GM18861 (cell line): ENCODE measurements at regions not wholly inside any gene's neighbourhood (a gene's known extent, or its start where the extent isn't known, plus 50 kb on each side); places are given as distances from the start of the nearest gene placed in this dataset.
"Not testable (repeated sequence)": the region's sequence is repeated elsewhere in the genome, so short reads cannot be mapped to it uniquely, and the experiment has no call there.

Experiments used
- ATAC-seq: cut with Tn5 transposase; IDR thresholded peaks from one replicate; pipeline ENCODE4 v1.9.1; 2021; ENCODE audit not compliant: unreplicated experiment

DNA sequence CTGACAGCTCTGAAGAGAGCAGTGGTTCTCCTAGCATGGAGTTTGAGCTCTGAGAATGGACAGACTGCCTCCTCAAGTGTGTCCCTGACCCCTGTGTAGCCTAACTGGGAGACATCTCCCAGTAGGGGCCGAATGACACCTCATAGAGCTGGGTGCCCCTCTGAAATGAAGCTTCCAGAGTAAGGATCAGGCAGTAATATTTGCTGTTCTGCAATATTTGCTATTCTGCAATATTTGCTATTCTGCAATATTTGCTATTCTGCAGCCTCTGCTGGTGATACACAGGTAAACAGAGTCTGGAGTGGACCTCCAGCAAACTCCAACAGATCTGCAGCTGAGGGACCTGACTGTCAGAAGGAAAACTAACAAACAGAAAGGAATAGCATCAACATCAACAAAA lies 105.5 kb downstream of the BUD13 start:
- not testable (repeated sequence) for ATAC-seq

DNA sequence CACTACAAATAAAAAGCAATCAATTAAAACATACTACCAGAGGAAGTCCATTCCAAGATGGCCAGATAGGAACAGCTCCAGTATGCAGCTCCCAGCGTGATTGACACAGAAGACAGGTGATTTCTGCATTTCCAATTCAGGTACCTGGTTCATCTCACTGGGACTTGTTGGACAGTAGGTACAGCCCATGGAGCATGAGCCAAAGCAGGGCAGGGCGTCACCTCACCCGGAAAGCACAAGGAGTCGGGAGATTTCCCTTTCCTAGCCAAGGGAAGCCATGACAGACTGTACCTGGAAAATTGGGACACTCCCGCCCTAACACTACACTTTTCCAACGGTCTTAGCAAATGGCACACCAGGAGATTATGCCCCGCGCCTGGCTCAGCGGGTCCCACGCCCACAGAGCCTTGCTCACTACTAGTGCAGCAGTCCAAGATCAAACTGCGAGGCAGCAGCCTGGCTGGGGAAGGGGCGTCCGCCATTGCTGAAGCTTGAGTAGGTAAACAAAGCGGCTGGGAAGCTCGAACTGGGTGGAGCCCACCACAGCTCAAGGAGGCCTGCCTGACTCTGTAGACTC lies 106.0 kb downstream of the BUD13 start:
- not testable (repeated sequence) for ATAC-seq

DNA sequence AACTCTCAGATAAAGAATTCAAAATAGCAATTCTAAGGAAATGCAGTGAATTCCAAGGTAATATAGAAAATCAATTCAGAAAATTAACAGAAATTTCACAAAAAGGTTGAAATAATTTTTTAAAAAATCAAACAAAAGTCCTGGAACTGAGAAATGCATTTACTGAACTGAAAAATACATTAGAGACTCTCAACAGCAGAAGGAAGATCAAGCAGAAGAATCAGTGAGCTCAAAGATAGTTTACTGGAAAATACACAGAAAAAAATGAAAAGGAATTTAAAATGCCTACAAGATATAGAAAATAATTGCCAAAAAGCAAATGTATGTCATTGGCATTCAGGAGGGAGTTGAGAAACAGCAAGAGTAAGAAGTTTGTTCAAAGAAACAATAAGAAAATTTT lies 107.3 kb downstream of the BUD13 start:
- no peak for ATAC-seq

DNA sequence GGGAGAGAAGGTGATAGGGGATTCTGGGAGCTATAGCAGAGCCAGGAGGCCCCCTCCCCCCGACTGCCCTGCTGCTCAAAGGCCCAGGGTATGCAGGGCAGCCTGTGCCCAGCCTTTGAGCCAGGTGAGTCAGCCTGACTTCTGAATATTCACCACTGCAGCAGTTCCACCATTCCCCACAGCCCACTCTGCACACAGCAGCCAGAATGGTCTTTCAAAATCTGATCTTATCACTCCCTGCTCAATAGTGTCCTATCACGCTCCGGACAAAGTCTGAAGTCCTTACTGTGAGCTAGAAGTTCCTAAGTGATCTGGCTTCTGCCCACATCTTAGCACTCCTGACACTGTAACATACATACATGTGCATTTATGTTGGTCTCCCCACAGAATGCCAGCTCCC lies 111.7 kb downstream of the BUD13 start:
- no peak for ATAC-seq

DNA sequence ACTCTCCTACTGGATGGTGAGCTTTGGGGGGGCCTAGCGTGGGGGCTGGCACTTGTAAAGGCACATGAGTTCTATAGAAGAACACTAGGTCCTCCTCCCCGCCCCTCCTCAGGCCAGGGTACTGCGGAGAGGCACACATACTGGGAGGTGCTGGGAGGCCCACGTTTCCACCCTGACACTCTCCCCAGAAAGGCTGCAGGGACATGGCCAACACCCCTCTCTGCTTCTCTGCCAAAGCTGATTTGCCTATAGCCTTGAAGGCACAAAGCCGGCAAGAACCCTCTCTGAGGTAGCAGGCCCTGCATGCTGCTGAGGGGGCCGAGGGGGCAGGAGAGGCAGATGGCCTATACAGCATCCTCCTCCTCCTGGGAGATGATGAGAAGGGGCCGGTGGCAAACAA lies 112.8 kb downstream of the BUD13 start:
- ATAC-seq = no peak

DNA sequence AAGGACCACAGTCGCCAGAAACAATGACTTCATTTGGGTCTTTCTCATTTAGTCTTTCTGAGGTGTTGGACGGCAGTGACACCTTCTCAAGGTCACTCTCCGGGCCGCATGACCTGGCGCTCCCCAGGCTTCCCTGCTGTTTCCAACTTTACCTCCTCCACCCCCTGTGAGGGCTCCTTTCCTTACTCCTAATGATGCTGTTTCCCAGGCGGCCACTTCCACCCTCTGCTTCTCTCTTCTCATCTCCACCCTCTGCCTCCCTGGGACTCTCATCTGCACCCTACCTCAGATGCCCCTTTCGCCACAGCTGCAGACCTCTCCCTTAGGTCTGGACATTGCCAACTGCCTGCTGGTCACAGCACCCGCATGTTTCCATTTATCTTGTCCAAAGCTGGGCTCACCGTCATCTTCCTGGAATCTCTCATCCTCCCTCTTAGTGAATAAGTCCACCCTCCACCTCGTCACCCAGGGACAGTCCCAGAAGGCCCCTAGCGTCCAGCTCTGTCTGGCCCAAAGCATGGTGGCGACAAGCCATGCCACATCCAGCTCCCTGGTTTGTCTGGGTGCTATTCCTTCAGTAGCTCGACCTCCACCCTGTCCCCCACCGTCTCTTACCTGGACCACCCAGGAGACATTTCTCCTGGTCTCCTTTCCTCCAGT lies 113.8 kb downstream of the BUD13 start:
- no peak for ATAC-seq

DNA sequence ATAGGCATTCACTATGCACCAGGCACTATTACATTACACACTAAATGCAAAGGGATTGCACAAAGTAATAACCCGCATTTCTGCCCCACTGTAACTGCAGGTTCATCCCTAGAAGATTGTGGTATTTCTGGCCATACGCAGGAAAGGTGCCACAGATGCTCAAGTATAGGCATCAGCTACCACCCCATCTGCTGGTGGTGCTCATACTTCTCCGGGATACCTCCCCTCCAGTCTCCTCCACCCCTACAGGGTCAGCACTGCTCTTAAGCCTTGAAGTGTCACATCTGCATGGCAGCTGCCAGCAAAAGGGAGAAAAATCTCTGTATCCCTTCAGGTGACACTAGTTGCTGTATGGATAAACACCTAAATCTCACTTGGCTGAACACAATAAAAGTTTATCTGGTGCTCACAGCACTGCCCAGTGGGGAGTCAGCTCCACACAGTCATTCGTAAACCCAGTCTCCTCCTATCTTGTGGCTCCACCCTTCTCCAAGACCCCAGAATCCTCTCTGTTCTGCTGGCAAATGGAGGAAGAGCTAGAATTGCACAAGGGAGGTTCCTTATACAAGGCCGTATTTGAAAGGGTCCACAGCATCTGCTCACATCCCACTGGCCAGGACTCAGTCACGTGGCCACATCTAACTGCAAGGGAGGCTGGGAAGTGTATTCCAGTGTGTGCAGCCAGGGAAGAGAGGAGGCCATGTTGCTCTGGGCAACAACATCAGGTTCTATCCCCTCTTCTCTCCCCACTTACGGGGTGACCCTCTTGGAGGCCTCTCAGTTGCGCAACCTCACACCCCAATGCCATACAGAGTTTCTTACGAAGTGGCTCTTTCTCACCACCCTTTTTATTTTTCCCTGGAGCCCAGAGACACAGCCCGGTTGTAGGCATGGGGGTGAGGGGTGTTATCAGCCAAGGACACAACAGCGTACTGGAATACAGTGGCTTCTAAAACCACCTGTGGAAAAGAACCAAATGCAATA lies 114.7 kb downstream of the BUD13 start:
- ATAC-seq = no peak

DNA sequence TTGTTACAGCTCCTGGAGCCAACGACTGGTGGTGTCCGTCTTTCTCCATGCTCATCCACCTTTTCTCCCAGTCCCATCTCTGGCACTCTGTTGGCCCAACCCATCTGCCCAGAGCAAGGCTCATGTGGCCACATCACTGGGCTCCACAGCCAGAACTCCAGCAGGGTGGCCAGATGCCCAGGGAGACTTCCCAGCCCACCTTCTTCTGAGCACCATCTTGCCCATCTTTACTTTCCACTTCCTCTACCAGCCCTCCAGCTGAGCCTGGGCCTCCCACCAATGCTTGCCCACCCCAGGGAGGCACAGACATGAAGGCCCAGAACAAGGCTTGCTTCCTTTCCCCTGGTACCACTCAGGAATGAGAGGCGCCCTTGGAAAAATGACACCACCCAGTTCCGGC lies 116.8 kb downstream of the BUD13 start:
- ATAC-seq = no peak

DNA sequence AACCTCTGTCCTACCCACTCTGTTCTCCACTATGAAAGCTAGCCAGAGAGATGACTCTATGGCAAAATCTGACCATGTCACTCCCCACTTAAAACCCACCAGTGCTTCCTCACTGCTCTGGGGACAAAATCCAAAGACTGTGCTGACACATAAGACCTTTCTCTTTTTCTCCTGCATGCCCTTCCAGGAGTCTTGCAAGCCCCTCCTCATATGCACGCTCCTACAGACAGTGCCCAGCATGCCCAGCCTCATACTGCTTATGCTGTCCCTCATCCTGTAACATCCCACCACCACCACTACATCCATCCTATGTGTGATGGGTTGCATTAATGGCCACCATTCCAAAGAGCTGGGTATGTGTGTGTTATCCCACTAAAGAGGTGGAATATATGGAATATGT lies 118.3 kb downstream of the BUD13 start:
- no peak for ATAC-seq

DNA sequence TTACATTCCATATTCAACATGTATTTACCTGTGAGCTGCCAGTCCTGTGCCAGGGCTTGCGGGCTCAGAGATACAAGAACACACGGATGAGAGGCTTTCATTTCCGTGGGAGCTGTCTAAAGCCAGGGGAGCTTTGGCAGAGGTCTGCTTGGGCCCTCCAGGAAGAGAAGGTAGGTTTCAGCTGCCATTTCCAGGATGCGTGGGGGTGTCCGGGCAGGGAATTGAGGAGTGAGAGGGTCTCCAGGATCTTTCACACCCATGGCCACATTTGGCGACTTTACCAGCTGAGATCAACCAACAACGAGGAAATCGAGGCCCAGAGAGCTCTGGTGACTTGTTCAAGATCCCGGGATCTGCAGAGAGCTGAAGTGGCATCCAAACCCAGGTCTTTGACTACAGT lies 119.6 kb downstream of the BUD13 start:
- ATAC-seq = no peak

DNA sequence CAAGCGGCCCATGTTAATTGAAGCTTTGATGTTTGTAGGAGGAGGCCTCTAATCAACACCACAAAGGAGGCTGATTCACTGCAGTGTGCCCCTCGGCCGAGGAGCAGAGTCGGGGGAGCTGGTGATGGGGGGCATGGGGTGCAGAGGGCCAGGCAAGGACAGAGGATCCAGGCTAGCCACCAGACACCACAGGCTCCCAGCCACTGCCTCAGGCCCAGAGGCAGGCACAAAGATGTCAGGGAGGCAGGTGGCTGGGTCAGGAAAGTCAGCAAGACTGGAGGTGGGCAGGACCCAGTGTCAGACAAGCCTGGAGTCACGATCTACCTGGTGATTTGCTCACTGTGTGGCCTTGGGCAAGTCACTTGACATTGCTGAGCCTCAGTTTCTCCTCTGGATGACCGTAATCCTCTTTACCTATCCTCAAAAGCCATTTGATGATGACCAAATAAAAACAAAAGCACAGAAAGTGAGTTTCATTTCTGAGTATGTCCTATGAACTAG lies 121.0 kb downstream of the BUD13 start:
- no peak for ATAC-seq

DNA sequence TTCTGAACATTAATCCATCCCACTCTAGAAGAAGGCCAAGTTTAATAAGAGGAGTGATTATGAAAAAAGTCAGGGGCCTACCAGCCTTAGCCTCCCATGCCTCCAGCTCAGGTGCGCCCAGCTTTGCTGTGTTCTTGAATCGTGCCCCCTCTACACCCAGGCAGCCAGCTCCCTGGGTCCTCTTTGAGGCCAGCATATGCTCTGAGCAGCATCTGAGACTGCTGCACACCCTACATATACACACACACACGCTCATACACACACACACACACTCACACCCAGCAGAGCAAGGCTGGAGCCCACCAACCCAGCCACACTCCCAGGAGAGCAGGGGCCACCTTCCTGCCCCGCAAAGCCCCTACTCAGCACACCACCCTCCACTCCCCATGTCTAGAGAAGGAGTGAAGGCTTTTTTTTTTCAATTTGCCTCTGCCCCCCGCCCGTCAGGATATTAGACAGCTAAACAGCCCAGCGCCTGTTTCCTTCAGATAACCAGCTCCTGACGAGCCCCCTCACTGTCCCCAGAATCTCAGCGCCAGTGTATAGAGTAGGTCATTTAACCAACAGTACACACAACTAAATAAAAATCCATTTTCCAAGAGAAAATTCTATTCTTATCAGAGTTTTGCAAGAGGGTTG lies 121.6 kb downstream of the BUD13 start:
- no peak for ATAC-seq

DNA sequence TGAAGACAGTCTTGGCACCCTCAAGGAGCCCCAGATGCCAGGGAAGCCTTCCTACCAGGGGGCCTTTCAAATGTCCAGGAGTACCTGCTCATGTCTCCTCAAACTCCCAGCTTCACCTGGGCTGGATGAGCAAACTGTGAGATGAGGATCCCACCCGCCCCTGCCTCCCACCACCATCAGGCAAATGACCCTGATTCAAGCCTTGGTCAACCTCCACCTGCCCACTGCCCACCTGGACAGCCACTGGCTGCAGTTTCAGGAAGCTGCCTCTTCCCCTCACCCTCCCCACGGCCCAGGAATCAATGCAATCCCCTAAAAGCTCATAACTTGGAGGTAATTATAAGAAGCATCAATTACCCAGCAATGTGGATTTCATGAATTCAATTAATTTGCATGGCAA lies 122.7 kb downstream of the BUD13 start:
- ATAC-seq = no peak

DNA sequence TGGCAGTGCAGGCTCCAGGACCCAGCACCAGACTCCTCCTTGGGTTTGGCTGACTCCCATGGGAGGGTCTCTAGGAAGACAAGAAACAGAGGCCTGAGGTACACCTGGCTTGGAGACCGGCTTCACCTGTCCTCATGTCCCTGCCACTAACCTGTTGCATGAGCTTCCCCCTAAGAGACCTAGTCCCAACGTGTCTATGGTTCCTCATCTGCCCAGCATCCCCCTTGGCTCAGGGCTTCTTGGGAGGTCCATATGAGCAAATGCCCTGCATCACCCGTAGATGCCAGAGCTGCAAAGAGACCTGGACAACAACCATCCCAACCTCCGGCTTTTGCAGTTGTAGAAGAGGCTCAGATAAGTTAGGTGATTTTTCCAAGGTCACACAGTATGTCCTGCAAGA lies 123.5 kb downstream of the BUD13 start:
- ATAC-seq = no peak

DNA sequence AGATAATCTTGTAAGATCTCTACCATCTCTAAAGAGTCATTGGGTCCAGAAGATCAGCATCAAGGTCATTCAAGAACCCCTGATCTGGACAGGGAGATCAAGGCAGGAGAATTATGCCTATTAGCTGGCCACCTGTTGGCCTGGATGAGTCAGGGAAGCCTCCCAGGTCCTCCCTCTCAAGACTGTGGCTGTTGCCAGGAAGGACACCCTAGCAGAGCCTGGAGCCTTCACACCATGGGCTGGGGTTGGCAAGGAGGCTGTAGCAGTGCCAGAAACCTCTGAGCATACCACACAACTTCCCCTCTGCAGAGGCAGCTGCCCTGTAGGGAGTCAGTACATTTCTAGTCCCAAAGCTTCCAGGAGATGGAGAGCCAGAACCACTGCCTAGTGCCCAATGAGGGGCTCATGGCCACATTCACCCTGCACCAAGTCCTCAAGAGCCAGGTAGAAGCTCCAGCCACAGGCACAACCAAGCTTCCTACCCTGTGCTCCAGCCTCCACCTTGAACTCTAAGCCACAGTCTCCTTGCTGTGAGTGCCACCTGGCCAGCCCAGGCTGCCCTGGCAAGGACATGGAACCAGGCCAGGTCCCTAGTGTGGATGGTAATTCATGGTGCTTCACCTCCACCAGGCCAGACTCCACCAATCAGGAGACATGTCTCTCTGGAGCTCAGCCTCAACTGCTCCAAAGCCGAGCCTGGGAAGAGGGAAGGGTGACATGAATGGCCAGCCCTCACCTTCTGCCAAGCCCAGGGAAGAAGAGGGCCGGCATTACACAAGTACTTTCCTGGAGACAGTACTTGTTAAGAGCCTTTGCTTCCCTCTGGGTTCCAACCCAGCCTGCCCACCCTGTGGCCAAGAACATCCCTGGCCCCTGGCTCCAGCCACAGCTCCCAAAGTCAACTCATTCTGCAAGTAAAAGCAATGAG lies 124.3 kb downstream of the BUD13 start:
- ATAC-seq = no peak

DNA sequence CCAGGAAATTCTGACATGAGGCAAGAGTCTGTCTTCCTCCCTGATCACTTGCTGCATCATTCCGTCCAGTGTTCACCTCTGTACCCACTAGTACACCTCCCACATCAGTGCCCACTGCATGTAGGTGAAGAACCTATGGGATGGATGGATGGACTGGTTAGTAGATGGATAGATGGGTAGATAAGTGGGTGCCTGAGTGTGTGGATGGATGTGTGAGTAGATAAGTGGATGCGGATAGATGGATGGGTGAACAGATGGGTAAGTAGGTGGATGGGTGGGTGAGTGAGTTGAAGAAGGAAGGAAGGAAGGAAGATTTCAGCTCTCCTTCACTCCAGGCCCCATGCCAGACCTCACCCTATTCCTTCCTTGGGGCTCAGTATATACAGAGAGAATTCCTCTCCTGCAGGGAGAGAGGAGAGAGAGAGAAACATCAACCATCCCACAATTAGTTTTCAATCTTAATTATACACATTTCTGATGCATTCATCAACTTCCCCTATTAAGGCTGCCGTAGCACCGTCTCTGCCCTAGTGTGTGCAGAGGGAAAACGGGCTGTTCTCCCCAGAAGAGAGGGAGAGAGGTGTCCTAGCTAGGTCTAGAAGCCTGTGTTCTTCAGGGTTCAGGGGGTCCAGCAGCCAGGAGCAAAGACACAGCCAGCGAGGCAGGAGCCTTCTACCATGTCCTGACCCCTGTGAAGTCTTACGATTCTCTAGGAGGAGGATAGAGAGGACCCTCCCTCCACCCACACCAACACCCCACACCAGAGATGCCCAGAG lies 125.3 kb downstream of the BUD13 start:
- ATAC-seq = no peak

DNA sequence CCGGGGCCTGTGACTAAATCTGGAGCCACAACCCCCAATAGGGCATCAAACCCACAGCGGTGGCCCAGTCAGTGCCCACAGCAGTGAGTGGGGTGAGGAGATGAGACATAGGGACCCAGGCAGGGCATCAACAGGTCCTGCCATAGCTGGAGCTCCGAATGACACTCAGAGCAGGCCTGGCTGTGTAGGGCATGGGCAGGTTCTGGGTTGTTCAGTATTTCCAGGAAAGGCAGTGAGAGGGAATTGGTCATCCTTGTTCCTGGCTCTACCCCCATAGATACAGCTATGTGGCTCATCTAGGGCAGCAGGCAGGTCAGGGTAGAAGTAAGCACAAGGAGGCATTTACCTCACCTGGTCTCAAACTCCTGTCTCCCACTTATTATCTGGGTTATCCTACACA lies 126.6 kb downstream of the BUD13 start:
- no peak for ATAC-seq

DNA sequence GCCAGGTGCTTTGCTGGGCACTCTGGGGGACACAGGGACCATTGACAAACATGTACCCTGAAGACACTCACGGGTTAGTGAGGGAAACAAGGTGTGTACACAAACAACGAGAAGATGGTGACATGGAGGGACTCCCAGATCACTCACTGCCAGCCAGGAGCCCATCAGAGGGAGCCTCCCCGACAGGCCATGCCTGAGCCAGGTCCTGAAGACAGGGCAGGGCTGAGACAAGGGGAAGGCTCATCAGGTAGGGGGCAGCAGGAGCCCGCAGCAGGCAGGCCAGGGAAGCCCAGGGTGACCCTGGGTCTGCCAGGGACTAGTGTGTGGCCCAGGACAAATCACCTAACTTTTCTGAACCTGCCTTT lies 127.9 kb downstream of the BUD13 start:
- ATAC-seq = no peak

DNA sequence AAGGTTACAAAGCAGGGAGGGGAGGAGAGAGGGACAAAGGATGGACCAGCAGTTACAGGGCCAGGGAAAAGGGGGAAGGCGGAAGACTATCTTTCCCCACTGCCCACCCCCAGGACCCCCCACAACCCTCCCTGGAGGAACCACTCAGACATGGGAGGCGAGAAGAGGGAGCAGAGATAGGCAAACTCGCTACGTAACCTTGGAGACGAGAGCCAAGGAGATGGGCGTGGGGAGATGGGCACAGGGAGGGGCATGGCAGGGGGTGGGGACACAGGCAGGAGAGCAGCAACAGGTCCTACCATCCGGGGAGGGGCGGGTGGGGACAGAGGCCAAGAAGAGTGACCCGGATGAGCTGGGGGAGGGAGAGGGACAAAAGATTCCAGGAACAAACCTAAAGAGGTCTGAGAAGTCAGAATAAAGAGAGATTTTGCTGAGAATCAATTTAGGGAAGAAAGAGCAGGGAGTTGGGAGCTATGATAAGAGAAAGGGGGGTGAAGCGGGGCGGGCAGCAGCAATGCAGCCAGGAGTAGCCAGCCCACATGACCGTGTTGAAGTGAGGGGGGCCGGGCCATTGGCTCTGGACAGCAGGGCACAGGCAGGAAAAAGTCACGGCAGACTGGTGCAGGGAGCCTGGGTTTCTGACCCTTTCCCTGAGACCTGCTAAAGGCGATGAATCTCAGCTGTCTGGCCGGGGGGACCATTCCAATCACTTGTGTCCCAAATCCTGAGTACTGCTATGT lies 128.4 kb downstream of the BUD13 start:
- ATAC-seq = no peak
